Limb (tissue), 2 donors: ENCODE measurements at regions not wholly inside any gene's neighbourhood (a gene's known extent, or its start where the extent isn't known, plus 50 kb on each side); places are given as distances from the start of the nearest gene placed in this dataset.

Experiments used
- DNase-seq, 2 donors: peaks; one replicate each; pipeline ENCODE4 v3.0.0-alpha.2; 2016; ENCODE audit errors: extremely low spot score in 2 of 2

GRCh38 chr5:57335092-57335660 lies 147.4 kb downstream of the ACTBL2 start:
- no peak for DNase-seq

- DNase-seq: no peak
Measured at GRCh38 chr5:57334475-57334874, 148.1 kb downstream of the ACTBL2 start.

GRCh38 chr5:57332361-57332760 lies 150.2 kb downstream of the ACTBL2 start:
- peak in 1 of 2 donors; percentile 91 for DNase-seq

GRCh38 chr5:57327561-57328367 lies 153.9 kb downstream of the GPBP1 start:
- DNase-seq: no peak

- DNase-seq: peak; percentile 17 to 43
Measured at GRCh38 chr5:57325678-57326397, 152.0 kb downstream of the GPBP1 start.

- peak; percentile 49 to 62 for DNase-seq
Measured at GRCh38 chr5:57324861-57325260, 151.0 kb downstream of the GPBP1 start.

GRCh38 chr5:57324181-57324580 lies 150.3 kb downstream of the GPBP1 start:
- peak in 1 of 2 donors; percentile 71 for DNase-seq

GRCh38 chr5:57320582-57320981 lies 146.7 kb downstream of the GPBP1 start:
- no peak for DNase-seq

GRCh38 chr5:57319628-57320027 lies 145.8 kb downstream of the GPBP1 start:
- no peak for DNase-seq

GRCh38 chr5:57318251-57318650 lies 144.4 kb downstream of the GPBP1 start:
- DNase-seq: no peak

- DNase-seq: no peak
Measured at GRCh38 chr5:57317341-57317740, 143.5 kb downstream of the GPBP1 start.

GRCh38 chr5:57316798-57317327 lies 143.0 kb downstream of the GPBP1 start:
- no peak for DNase-seq

GRCh38 chr5:57315941-57316340 lies 142.1 kb downstream of the GPBP1 start:
- no peak for DNase-seq
